PC-9 (cell line): ENCODE measurements at regions not wholly inside any gene's neighbourhood (a gene's known extent, or its start where the extent isn't known, plus 50 kb on each side); places are given as distances from the start of the nearest gene placed in this dataset.

Source experiments
- BruUV-seq: library from RNA; stranded (reverse); fragments of 400-500 nt; replicated peaks from 2 replicates; lab custom pipeline; 2021; lab: Mats Ljungman, UMichigan
- CTCF ChIA-PET: fragments of 300-600 bp; sonication (Branson Sonifier 250); formaldehyde crosslinking; loops from one replicate; lab custom pipeline; 2022; ENCODE audit warnings: antibody characterized with exemption; lab: Charles Lee
- POLR2A ChIA-PET: fragments of 300-600 bp; sonication (Branson Sonifier 250); formaldehyde crosslinking; loops from one replicate; lab custom pipeline; 2022; ENCODE audit warnings: antibody characterized with exemption; ENCODE audit not compliant: unreplicated experiment; lab: Charles Lee
- DNase-seq, 2 experiments: peaks; one replicate each; pipeline versions ENCODE4 v3.0.0 to v3.0.0-alpha.2; 2015 to 2022; ENCODE audit warnings: mixed read lengths in 1 of 2
- H2AFZ ChIP-seq: fragments of 200-600 bp; sonication (generic); 2 replicates; pipeline ENCODE4 v1.8.1; 2017; ENCODE audit warnings: antibody characterized with exemption
- H3F3A ChIP-seq: fragments of 200-600 bp; sonication (generic); 2 replicates; pipeline ENCODE4 v1.8.1; 2017; ENCODE audit warnings: antibody characterized with exemption, mild to moderate bottlenecking, low read depth; ENCODE audit not compliant: insufficient read depth
- H3K27ac ChIP-seq: fragments of 200-600 bp; sonication (generic); 2 replicates; pipeline ENCODE4 v1.6.1; 2016; ENCODE audit warnings: mixed run types
- H3K27me3 ChIP-seq: fragments of 200-600 bp; sonication (generic); 2 replicates; pipeline ENCODE4 v1.6.1; 2016; ENCODE audit warnings: low read depth, mixed run types; ENCODE audit not compliant: insufficient read depth
- H3K36me3 ChIP-seq: fragments of 200-600 bp; sonication (generic); 2 replicates; pipeline ENCODE4 v1.6.1; 2016; ENCODE audit warnings: low read depth, mixed run types
- H3K4me1 ChIP-seq: fragments of 200-600 bp; sonication (generic); replicated peaks from 2 replicates; pipeline ENCODE4 v1.6.1; 2016; ENCODE audit warnings: mixed run types; ENCODE audit not compliant: insufficient read depth
- H3K4me2 ChIP-seq: fragments of 200-600 bp; sonication (generic); 2 replicates; pipeline ENCODE4 v1.6.1; 2017; ENCODE audit warnings: mixed run types
- H3K4me3 ChIP-seq: fragments of 200-600 bp; sonication (generic); 2 replicates; pipeline ENCODE4 v1.6.1; 2016; ENCODE audit warnings: mixed run types
- H3K79me2 ChIP-seq: fragments of 200-600 bp; sonication (generic); 2 replicates; pipeline ENCODE4 v1.6.1; 2017; ENCODE audit warnings: low read depth, mixed run types
- H3K9me2 ChIP-seq: fragments of 200-600 bp; sonication (generic); 2 replicates; pipeline ENCODE4 v1.8.1; 2017; ENCODE audit warnings: mild to moderate bottlenecking; ENCODE audit not compliant: insufficient read depth
- H3K9me3 ChIP-seq: fragments of 200-600 bp; sonication (generic); 2 replicates; pipeline ENCODE4 v1.8.1; 2016; ENCODE audit warnings: low read depth; ENCODE audit not compliant: insufficient read depth
- H4K20me1 ChIP-seq: fragments of 200-600 bp; sonication (generic); 2 replicates; pipeline ENCODE4 v1.8.1; 2017; ENCODE audit not compliant: insufficient read depth
- EZH2 ChIP-seq: fragments of 200-600 bp; sonication (generic); IDR thresholded peaks from 2 replicates; pipeline ENCODE4 v1.8.0; 2017; ENCODE audit warnings: antibody characterized with exemption, low read depth
- intact Hi-C: fragments of 100-400 bp; cut with micrococcal nuclease; formaldehyde crosslinking; loops from one replicate; pipeline ENCODE4 v1.10.0; 2022; ENCODE audit not compliant: unreplicated experiment
- TF ChIP-seq, protein P1 (sequence below): fragments of 200-600 bp; sonication (generic); conservative IDR thresholded peaks from 2 replicates; pipeline ENCODE4 v1.6.1; 2017; ENCODE audit warnings: mixed run types, antibody characterized with exemption, mild to moderate bottlenecking, moderate library complexity

GRCh38 chr17:72254808-72255449 lies 134.1 kb downstream of the SOX9 start:
- Histone ChIP-seq H3K79me2 (no peaks in the 10 kb centered on the region), H3K27ac (no peak overlapping the region), H2AFZ (no peak overlapping the region), H4K20me1 (no peaks in the 10 kb centered on the region), H3K27me3 (no peaks in the 10 kb centered on the region), H3K36me3 (no peaks in the 10 kb centered on the region), H3F3A (no peaks in the 10 kb centered on the region), H3K4me1 (no peaks in the 10 kb centered on the region), H3K9me3 (no peaks in the 10 kb centered on the region), H3K9me2 (no peaks in the 10 kb centered on the region), H3K4me2 (no peak overlapping the region), H3K4me3 (no peak overlapping the region)
- ChIA-PET CTCF (no interaction called here), POLR2A (no interaction called here)
- intact Hi-C loops, result no loop called here
- BruUV-seq, result no TSS peak
- TF ChIP-seq EZH2, result no peak
- TF ChIP-seq, protein P1, sequence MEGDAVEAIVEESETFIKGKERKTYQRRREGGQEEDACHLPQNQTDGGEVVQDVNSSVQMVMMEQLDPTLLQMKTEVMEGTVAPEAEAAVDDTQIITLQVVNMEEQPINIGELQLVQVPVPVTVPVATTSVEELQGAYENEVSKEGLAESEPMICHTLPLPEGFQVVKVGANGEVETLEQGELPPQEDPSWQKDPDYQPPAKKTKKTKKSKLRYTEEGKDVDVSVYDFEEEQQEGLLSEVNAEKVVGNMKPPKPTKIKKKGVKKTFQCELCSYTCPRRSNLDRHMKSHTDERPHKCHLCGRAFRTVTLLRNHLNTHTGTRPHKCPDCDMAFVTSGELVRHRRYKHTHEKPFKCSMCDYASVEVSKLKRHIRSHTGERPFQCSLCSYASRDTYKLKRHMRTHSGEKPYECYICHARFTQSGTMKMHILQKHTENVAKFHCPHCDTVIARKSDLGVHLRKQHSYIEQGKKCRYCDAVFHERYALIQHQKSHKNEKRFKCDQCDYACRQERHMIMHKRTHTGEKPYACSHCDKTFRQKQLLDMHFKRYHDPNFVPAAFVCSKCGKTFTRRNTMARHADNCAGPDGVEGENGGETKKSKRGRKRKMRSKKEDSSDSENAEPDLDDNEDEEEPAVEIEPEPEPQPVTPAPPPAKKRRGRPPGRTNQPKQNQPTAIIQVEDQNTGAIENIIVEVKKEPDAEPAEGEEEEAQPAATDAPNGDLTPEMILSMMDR, result no peak
- no peak for DNase-seq

- intact Hi-C loops, result no loop called here
- Histone ChIP-seq H3K4me1 (no peaks in the 10 kb centered on the region), H3F3A (no peaks in the 10 kb centered on the region), H3K27ac (no peak overlapping the region), H3K36me3 (no peaks in the 10 kb centered on the region), H3K4me3 (no peak overlapping the region), H3K9me2 (no peaks in the 10 kb centered on the region), H4K20me1 (no peaks in the 10 kb centered on the region), H3K4me2 (no peak overlapping the region), H3K27me3 (no peaks in the 10 kb centered on the region), H2AFZ (no peak overlapping the region), H3K9me3 (no peaks in the 10 kb centered on the region), H3K79me2 (no peaks in the 10 kb centered on the region)
- TF ChIP-seq, protein P1, result no peak
- TF ChIP-seq EZH2, result no peak
- ChIA-PET CTCF (no interaction called here), POLR2A (no interaction called here)
- no TSS peak for BruUV-seq
- no peak for DNase-seq
Measured at GRCh38 chr17:72255481-72255880, 134.7 kb downstream of the SOX9 start.

- CTCF ChIA-PET, result no interaction called here
- intact Hi-C loops, result no loop called here
- Histone ChIP-seq H3K36me3 (no peaks in the 10 kb centered on the region), H3K4me3 (no peak overlapping the region), H3K9me3 (peaks cover 4% of the 10 kb centered on the region; the same call in 1 of the 2 replicates), H4K20me1 (no peaks in the 10 kb centered on the region), H3K9me2 (no peaks in the 10 kb centered on the region), H3F3A (no peaks in the 10 kb centered on the region), H3K79me2 (no peaks in the 10 kb centered on the region), H3K4me1 (no peaks in the 10 kb centered on the region), H3K27ac (no peak overlapping the region), H3K4me2 (no peak overlapping the region), H3K27me3 (no peaks in the 10 kb centered on the region), H2AFZ (no peak overlapping the region)
- TF ChIP-seq EZH2, result no peak
- TF ChIP-seq, protein P1, result no peak
- no peak for DNase-seq
- BruUV-seq, result no TSS peak
- POLR2A ChIA-PET, result no interaction called here
Measured at GRCh38 chr17:72258711-72259110, 137.9 kb downstream of the SOX9 start.
